ENCODE measurements at regions not wholly inside any gene's neighbourhood (a gene's known extent, or its start where the extent isn't known, plus 50 kb on each side); places are given as distances from the start of the nearest gene placed in this dataset.

DNA sequence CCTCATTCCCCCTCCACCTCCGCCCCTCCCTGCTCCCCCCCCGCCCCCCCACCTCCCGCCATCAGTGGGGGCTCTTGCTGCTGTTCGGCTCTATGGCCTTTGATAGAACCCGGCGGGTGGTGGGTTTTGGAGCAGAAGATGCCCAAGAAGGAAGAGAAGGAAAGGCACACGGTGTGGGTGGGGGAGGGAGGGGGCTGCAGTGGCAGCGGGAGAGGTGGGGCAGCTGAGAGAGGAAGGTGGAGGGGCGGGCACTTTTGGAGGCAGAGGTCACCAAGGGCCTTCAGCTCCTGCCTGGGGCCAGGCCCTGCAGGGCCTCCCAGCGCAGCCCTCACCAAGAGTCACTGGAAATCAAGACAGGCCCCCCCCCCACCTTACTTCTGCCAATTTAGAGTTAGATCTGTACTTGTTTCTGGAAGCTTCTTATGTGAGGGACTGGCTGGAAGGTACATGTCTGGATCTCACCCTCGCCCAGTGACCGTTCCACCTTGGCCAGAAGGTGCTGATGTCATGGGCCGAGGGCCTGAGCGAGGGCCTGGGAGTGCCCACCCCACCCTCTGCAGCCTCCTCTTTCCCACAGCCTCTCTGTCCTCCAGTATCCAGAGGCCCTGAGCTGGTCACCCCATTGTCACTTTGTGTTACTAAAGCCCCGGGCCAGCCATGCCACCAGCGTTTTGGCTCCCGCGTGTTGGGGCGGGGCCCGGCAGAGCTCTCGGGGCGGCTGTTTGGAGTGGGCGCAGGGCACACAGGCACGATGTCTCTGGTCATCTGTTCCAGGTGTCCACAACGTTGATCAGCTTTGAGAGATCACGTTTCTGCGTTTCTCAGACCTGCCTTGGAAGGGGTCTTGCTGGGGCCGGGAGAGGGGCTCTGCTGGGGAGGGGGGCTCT is 153.9 kb downstream of the KIF26A start:
- DNase-seq, result no peak

DNA sequence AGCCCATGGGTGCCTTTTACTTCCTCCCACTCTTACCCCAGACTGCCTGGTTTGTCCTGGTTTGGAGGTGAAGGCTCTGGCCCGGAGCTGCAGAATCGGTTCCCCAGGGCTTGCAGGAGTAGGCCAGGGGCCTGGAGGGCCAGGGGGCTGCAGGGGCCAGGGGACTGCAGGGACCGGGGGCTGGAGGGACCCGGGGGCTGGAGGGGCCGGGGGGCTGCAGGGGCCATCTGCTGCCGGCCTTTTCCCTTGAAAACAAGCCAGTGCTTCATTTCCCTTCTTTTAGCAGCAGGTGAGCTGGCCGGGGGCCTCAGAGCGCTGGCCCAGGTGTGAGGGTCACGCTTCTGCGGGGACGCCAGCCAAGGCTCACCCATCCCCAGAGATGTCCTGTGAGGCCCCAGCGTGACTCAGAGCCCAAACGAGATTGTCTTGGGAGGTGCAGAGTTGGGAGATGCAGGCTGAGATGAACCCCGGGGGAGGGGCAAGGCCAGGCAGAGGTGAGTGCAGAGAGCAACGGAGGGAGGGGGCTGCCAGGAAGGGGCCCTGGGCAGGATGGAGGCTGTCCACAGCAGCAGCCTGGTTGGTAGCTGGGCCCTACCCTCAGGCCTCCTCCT is 154.9 kb downstream of the KIF26A start:
- DNase-seq, result no peak

DNA sequence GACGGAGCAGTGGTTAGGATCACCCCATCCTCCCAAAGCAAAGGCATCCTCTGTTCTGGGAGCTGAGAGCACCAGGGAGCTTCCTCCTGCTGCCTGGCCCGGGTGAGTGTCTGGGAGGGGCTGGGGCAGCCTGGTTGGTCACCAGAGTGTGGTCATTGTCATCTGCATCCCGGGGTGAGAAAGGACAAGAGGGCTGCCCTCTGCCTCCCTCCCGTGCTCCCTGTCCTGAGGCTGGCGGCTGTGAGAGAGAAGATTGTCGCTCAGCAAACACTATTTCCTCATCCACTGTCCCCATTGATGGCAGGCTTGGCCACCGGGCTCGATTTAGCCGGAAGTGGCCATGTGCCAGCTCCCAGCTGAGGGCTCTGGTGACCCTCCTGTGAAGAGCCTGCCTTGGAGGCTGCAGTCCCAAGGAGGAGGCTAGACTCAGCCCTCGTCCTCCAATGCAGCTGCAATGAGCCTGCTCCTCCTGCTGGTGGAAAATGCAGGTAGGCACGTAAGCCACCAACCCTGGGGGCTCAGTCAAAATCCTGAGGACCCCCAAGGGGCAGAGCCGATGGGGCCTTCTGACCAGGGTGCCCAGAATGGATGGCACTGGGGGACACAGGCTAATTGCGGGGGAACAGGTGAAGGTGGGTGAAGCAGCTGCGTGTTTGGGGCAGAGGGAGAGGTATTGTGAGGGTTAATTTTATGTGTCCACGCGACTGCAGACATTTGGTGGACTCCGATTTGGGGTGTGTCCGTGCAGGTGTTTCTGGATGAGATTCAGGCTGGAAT is 155.7 kb downstream of the KIF26A start:
- DNase-seq, result no peak

DNA sequence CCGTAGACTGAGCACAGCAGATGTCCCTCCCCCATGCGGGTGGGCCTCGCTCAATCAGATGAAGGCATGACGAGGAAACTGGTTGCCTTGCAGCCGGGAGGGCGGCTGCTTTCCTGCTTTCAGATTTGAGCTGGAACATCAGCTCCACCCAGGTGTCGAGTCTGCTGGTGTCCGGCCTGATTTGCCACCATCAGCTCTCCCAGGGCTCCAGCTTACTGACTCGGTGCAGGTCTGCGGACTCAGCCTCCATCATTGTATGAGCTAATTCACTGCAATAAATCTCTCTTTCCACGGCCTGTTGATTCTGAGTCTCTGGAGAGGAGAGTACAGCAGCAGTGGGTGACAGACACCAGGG is 156.2 kb downstream of the KIF26A start:
- no peak for DNase-seq

DNA sequence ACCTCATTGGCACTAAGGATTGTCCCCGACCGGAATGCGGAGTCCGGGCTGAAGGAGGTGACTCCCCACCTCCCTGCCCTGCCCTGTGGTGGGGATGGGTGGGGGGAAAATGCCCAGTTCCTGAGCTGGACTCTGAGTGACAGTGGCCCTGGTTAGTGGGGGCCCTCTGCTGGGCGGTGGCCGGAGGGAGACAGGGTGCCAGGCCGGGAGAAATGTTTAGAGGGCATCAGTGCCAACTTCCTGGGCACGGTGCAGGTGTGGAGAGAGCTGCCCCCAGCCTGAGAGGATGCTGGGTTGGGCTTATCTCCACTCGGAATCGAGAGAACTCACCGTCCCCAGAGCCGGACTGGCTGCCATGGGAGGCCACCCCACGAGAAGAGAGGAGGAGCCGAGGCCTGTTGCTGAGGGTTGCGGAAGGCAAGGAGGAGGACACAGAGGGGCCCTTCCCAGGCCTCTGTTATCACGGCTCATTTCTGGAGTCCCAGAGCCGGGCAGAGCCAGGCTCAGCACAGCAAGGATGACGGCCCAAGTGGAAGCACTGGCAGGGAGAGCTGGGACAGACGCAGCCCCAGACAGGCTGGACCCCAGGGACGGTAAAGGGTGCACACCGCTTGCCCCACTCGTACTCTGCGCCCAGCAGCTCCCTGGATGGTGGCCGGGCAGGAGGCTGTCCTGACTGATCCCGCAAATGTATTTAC is 156.7 kb downstream of the KIF26A start:
- DNase-seq, result no peak

DNA sequence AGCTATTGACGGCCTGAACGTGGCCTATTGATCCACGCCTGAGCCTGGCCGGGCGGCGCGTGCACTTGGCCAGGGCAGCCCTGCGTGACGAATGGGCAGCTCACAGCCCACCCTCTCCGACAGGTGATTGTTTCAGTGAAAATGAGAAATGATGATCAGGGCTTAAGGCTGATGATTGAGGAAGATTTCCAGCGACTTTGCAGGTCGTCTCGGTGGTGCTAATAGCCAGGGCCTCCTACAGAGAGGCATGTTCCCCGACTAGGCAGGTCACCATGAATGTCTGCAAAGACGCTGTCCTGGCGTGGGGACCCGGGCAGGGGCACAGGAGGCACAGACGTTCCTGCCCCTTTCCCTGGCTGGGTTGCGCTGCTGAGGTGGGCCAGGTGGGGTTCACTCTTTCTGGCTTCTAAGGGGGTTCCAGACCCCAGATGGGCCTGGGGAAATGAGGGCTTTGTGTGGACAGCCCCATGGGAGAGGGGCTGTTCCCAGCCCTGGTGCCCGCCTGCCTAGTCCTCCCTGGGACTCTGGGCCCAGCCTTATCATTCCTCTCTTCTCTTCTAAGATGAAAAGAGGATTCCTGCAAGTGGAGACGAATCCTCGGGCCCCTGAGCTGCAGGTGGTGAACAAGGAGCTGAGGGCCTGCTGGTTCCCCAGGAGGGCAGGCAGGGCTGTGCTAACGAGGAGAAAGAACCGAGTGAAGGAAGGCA is 157.4 kb downstream of the KIF26A start:
- no peak for DNase-seq

DNA sequence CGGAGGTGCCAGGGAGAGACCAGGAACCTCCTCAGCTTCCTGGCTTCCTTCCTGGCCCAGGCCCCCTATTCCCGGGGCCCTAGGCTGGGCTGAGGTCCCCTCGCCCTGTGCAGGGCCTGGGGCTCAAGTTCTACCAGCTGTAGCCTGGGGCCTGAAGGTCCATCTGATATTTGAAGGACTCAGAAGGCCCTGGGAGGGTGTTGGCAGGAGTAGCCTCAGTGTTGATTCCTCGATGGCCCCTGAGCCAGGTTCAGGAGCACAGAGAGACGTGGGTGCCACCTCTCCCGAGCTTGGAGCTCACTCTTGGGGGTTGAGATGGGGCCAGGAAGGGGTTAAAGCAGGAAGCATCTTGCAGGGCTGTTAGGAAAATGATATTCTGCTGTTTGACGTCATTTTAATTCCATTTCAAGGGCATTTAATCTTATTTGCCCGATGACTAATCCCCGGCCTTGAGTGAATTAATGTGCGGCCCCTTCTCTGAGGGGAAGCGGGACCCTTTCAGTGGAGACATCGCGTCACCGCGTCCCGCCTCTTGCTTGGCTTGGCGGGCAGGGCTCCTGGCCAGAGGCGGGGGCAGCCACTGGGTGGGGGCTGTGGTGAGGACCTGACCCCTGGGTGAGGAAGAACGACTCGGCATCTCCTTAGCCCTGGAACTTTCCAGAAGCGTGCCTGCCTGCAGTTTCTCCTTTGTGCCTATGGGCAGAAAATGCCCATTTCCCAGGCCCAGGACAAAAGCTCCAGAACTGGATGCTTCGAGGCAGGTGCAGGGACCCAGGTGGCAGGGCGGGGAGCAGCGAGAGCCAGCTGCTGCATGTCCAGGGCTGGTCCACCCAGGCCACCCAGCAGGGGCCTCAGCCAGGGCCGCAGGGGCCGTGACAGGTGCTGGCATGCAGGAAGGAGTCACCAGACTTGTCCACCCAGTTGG is 158.3 kb downstream of the KIF26A start:
- no peak for DNase-seq

DNA sequence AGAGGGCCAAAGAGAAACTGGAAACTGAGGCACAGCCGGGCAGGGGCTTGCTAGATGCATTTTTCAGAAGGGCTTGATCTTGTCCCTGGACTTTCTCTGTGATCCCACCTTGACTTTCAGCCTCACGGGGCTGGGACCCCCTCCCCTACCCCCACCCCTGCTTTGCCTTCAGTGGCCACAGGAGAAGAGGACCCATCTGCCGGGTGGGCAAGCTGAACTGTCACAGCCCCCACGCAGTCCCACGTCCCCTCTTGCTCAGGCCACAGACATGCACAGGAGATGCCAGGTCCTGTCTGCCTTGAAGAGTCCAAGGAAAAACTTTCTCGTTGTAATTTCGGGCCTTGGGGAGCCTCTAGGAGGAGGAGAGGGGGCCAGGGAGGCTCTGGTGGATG is 158.9 kb downstream of the KIF26A start:
- DNase-seq, result no peak

DNA sequence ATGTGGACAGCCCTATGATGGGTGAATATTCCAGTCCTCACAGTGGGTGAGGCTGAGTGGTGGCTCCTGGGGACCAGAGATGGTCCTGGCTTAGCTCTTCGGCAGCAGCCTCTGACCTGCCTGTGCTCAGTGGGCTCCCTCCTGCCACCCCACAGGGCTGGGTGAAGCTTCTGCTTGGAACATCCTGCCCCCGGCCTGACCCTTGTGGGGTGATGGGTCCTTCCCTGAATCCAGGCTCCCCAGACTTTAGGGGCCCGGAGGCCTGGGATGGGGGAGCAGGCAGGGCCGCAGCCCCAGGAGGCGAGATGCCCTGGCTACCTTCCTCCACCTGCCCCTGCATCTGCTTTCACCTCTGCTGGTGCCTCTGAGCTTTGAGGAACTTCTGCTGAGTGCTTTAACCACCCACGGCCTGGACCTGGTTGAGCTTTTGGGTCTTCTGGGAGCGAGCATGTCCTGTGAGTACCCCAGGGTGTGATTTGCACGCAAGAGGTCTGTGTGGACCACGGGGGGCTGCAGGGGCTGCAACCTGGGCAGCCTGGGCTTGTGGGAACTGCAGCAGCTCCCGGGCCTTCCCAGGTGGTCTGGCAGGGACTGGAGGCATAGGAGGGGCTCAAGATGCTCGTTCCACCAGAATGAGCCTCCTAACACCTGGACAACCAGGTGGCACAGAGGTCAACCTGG is 159.5 kb downstream of the KIF26A start:
- no peak for DNase-seq

DNA sequence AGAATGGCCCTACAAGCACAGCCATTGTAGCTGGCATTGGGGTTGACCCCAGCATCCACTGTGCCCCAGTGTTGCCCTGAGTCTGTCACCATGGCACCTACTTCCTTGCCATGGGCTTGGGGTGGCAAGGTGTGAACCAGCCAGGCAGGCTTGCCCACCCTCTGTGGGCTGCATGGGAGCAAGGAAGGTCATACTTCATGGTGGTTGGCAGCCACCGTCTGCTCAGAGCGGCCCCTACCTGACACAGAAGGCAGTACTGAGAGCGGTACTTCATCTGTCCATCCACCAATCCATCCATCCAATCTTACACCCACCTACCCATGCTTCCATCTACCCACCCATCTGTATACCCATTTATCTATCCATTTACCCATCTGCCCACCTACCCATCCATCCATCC is 160.1 kb downstream of the KIF26A start:
- DNase-seq, result no peak

DNA sequence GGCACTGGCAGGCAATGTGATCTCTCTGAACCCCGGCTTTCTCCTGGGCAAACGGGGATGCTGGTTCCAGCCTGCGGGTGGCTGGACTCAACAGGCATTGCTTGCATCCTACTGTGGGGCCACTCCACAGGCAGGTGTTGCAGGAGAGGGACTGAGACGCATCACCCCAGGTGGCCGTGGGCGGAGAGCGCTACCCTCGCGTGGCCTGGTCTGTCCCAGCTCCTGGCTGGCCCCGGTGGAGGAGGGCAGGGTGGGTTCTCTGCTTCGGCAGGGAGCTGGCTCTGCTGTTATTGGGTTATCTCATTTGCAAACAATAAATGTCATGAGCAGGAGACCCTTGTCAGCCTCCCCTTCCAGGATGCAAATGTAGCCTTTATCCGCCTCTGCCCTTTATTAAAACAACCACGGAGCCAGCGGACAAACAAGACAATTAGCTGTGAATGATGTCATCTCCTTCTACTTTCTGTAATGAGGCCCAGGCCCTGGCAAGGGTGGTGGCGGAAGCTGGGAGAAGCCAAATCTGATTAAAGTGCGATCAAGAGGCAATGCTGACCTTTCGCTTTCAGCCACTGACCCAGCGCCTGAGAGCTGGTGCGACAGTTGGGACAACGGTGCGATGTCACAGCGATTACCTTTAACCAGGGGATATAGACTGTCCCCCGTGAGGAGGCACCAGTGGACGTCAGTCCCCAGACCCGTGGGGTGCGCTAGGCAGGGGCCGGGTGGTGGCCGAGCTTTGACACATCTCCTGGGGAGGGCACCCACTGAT is 161.8 kb downstream of the KIF26A start:
- no peak for DNase-seq

DNA sequence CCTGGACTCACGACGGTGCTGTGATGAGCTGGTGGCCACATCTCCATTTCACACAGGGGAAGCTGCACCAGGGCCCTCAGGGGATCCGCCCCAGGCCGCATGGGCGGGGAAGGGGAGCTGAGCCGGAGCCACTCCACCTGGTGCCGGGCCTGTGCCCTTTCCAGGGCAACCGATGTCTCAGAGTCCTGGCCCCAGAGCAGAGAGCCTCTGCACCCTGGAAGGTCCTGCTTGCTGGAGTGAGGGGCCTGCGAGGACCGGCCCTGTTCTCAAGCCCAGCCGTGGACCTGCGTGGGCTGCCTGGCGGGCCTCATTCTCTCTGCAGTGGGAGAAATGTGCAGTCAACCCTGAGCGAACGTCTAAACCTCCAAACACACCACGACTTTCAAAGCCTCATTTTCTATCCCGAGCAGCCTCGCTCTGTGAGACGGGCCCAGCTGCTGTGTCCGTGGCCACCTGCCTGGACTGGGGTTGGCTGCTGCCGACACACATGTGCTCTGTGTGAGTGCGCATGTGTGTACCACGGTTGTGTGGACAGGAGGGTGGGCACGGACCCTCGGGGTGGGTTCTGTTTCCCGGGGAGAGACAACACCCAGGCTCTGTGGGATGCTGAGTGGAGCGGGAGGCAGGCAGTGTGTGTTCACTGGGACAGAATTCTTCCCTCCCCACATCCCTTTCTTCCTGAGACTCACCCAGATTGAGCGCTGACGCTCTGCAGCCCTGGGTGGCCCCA is 163.5 kb downstream of the KIF26A start:
- DNase-seq, result no peak

DNA sequence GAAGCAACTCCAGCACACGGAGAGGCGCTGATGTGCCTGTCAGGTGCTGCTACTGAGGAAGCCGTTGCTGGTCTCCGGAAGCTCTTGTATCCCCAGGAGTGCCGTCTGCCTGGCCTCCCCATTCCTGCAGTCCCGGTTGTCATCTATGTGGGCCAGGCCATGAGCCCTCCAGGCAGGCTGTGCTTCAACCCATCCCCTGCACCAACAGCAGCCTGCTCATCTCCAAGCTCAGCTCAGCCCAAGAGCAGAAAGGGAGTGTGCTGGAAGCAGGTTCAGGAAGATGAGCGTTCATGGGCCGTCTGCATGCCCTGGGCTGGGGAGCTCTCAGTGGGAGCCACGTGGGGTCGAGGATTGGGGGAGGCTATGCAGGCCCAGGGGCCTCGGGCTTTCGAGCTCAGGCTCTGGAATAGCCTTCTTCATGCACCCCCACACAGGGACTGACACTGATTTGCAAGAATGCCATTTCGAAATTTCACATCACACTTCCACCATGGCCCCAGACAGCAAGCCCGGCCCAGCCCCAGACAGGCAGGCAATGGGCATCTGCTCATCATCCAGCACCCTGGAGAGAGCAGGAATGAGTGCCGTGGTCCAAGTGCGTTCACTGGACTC is 164.5 kb downstream of the KIF26A start:
- no peak for DNase-seq

DNA sequence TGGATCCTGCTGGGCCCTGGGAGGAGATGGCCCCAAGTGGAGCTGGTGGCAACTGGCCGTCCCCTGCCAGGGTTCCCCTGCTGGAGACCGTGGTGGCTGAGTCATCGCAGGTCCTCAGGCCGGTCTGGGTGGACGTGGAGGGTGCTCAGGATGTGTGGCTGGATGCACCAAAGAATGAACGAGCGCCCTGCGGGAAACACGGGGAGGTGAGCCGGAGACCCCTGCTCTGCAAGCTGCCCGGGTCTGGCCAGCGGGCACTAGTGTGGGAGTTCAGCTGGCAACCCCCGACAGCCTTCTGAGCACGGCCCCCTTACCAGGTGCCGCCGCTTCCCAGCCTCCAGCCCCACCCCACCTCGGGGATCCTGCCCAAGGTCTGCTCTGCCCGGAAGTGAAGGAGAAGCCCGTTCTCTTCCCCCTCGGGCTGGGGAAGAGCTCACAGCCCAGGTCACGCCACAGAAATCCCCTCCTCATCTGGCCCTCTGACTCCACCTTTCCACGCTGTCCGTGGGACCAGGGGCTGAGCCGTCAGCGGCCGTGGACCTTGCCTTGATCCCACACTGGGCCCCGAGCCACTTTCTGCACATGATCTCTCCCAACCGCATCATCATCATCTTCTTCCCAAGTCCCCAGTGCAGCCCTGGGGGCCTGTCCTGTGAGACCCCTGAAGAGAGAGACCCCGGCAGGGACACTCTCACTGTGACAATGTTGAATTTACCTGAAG is 165.5 kb downstream of the KIF26A start:
- no peak for DNase-seq

DNA sequence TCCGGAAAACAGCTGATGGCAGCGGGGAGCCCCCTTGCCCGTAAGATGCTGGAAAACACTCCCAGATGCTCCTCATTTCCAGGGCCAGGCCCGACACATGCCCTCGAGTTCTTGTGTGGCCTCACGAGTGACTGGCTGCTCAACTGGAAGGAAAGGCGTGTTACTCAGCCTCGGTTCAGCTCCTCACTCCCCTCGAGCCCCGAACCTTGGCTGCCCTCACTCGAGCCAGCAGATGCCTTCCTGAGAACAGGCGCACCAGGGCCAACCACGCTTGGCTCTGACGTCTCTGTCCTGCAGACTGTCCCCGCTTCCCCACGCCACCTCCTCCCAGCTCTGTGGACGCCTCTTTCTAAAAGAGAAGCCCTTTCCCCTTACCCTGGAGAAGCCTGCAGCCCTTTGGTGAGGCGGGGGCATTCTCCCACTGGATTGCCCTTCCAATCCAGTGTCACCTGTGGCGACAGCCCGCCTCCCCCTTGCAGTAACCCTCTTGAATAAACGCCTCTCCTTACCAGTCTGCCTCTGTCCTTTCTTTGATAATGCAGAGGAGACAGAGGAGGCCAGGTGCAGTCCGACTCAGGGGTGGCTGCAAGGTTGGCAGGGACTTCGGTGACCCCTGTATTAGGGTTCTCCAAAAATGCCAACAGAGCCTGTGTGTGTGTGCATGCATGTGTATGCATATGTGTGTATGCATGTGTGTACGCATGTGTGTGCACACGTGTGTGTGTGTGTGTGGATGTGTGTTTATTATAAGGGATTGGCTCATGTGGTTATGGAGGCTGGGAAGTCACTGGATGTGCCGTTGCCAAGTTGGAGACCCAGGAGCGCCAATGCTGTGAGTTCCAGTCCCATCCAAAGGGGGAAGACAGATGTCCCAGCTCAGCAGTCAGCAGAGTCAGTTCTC is 166.3 kb downstream of the KIF26A start:
- DNase-seq, result no peak

DNA sequence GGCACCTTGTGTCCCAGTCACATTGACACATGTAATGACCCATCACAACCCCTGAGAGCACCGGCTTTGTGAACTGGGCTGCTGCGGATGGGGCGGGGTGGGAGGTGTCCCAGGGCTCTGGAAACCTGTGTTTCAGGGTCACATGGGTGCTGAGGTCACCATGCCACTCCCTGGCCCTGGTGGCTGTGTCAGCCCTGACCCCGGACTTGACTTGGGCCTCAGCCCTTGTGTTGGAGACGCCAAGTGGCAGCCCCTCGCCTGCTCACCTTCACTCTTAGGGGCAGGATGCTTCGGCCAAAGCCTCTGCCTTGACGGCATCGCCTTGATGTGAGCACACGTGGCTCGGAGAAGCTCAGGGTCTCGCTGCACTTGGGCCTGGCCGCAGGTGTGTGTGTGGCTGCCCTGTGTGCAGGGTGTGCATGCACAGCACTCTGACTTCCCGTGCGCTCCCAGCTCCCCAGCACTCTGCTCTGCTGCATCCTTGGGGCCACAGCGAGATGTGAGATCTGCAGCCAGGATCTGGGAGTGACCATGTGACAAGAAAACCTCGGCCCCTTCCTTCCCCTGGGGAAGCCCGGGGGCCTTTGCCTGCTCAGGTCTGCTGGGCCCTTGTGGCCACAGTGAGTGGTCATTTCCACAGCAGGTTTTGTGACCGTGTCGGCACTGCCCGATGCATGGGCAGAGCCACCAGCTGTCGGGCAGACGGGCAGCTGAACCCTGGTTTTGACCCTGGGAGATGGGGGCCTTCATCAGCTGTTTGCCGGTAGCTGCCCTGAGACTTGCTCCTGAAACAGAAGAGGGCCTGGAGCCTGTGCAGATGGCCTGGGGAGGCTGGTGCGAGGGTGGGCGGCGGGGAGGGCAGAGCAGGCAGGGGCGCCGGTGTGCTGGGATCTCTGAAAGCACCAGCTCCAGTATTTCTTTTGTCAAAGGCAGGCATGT is 167.4 kb downstream of the KIF26A start:
- no peak for DNase-seq
